KMS-11 (cell line): ENCODE measurements at regions not wholly inside any gene's neighbourhood (a gene's known extent, or its start where the extent isn't known, plus 50 kb on each side); places are given as distances from the start of the nearest gene placed in this dataset.

Experiments used
- H2AFZ ChIP-seq: fragments of 200-600 bp; sonication (generic); 2 replicates; pipeline ENCODE4 v1.6.1; 2016; ENCODE audit warnings: antibody characterized with exemption, mixed run types, low read depth
- H3K27ac ChIP-seq: fragments of 200-600 bp; sonication (generic); 2 replicates; pipeline ENCODE4 v1.6.1; 2016; ENCODE audit warnings: mild to moderate bottlenecking, mixed run types
- H3K27me3 ChIP-seq: fragments of 200-600 bp; sonication (generic); 2 replicates; pipeline ENCODE4 v1.6.1; 2017; ENCODE audit warnings: mild to moderate bottlenecking, low read depth, mixed run types, moderate library complexity; ENCODE audit not compliant: insufficient read depth
- H3K36me3 ChIP-seq: fragments of 200-600 bp; sonication (generic); 2 replicates; pipeline ENCODE4 v1.6.1; 2017; ENCODE audit warnings: mild to moderate bottlenecking, mixed run types; ENCODE audit not compliant: insufficient read depth
- H3K4me1 ChIP-seq: fragments of 200-600 bp; sonication (generic); 2 replicates; pipeline ENCODE4 v1.6.1; 2016; ENCODE audit warnings: mild to moderate bottlenecking, low read depth, mixed run types; ENCODE audit not compliant: poor library complexity, severe bottlenecking
- H3K4me2 ChIP-seq: fragments of 200-600 bp; sonication (generic); 2 replicates; pipeline ENCODE4 v1.7.0; 2016; ENCODE audit warnings: mild to moderate bottlenecking, mixed run types
- H3K4me3 ChIP-seq: fragments of 200-600 bp; sonication (generic); IDR thresholded peaks from 2 replicates; pipeline ENCODE4 v1.6.1; 2017; ENCODE audit warnings: low read depth, low read length, mixed read lengths; ENCODE audit not compliant: insufficient read depth
- H3K79me2 ChIP-seq: fragments of 200-600 bp; sonication (generic); 2 replicates; pipeline ENCODE4 v1.6.1; 2016; ENCODE audit warnings: low read depth, mixed run types; ENCODE audit not compliant: insufficient read depth
- H3K9ac ChIP-seq: fragments of 200-600 bp; sonication (generic); 2 replicates; pipeline ENCODE4 v1.6.1; 2016; ENCODE audit warnings: mild to moderate bottlenecking, mixed run types
- H4K20me1 ChIP-seq: fragments of 200-600 bp; sonication (generic); 2 replicates; pipeline ENCODE4 v1.6.1; 2016; ENCODE audit warnings: mild to moderate bottlenecking, mixed run types; ENCODE audit not compliant: insufficient read depth
- TF ChIP-seq, protein P1 (sequence below): fragments of 200-600 bp; sonication (generic); conservative IDR thresholded peaks from 2 replicates; pipeline ENCODE4 v1.6.1; 2017; ENCODE audit warnings: low read depth, mild to moderate bottlenecking, antibody characterized with exemption, low read length, moderate library complexity, mixed read lengths

DNA sequence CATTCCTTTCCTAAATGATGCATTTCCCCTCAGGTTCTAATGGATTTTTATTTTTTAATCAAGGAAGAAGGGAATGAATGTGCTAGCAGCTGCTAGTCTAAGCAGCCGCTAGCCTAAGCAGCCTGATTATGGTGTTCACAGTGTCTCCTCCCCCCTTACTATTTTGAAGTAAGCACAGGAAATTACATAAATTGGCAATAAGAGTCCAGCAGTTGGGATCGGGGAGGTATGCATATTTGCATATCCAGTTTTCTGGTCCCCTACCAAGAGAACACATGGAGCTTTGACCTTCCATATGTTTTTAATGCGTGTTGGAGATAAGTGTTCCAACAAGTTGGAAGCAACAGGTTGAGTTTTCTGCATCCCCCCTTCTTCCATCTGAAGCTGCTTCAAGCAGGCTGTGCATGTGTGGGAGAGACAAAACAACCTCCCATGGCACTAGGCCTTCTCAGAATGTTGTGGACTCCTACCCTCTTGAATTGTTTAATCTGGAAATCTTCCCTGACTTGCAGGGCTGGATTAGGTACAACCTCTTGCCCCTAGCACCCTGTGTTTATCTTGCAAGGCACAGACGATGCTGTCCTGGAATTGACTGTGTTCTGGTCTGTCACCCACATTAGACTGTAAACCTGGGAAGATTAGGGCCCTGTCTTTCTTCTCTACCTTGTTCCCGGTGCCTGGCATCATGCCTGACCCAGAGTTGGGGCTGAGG is 124.8 kb upstream of the LRIG1 start:
- TF ChIP-seq, protein P1, sequence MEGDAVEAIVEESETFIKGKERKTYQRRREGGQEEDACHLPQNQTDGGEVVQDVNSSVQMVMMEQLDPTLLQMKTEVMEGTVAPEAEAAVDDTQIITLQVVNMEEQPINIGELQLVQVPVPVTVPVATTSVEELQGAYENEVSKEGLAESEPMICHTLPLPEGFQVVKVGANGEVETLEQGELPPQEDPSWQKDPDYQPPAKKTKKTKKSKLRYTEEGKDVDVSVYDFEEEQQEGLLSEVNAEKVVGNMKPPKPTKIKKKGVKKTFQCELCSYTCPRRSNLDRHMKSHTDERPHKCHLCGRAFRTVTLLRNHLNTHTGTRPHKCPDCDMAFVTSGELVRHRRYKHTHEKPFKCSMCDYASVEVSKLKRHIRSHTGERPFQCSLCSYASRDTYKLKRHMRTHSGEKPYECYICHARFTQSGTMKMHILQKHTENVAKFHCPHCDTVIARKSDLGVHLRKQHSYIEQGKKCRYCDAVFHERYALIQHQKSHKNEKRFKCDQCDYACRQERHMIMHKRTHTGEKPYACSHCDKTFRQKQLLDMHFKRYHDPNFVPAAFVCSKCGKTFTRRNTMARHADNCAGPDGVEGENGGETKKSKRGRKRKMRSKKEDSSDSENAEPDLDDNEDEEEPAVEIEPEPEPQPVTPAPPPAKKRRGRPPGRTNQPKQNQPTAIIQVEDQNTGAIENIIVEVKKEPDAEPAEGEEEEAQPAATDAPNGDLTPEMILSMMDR, result no peak
- no peaks in the 10 kb centered on the region for H3K4me1 ChIP-seq
- no peaks in the 10 kb centered on the region for H3K27me3 ChIP-seq
- H3K4me3 ChIP-seq, result no peak overlapping the region
- no peak overlapping the region for H3K27ac ChIP-seq
- no peak overlapping the region for H2AFZ ChIP-seq
- no peak overlapping the region for H3K4me2 ChIP-seq
- H4K20me1 ChIP-seq, result no peaks in the 10 kb centered on the region
- no peaks in the 10 kb centered on the region for H3K79me2 ChIP-seq
- H3K36me3 ChIP-seq, result no peaks in the 10 kb centered on the region
- H3K9ac ChIP-seq, result no peak overlapping the region

DNA sequence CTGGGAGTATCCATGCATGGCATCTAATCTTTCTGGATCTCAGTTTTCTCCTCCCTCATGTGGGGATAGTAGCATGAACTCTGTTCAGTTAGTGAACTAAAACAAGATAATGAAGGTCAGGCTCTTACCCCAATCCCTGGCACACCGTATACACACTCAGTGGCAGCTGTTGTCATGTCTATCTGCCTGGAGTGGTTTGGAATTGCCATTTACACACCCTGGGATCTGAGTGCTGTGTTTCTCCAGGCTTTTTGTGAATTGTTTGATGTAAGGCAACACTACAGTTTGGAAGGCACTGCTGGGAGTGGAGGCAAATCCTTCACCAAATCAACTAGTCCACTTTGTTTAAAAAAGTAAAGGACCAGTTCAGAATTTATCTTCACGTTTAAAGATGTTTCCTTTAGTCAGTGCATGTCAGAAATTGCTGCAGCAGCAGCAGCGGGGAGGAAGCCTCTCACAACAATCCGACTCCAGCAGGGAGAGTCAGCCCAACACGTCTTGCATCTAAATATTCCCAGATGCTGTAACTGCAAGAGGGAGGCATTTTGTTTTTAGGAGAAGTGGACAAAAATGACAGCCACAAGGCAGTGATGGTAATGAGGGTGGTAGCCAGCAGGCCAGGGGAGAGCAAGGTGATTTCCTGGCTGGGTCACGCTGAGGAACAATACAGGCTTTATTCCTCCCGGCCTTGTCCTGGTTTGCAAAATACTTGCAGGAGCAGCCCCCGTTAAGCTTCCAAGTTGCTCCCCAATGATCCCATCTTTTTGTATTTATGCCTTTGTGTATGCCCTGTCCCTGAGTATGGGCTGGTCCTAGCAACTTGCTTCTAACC is 128.5 kb upstream of the LRIG1 start:
- no peak overlapping the region for H3K9ac ChIP-seq
- TF ChIP-seq, protein P1, result no peak
- H3K4me1 ChIP-seq, result no peaks in the 10 kb centered on the region
- H3K36me3 ChIP-seq, result no peaks in the 10 kb centered on the region
- no peaks in the 10 kb centered on the region for H3K79me2 ChIP-seq
- H4K20me1 ChIP-seq, result no peaks in the 10 kb centered on the region
- H2AFZ ChIP-seq, result no peak overlapping the region
- H3K4me2 ChIP-seq, result no peak overlapping the region
- H3K27ac ChIP-seq, result no peak overlapping the region
- H3K4me3 ChIP-seq, result no peak overlapping the region
- no peaks in the 10 kb centered on the region for H3K27me3 ChIP-seq

DNA sequence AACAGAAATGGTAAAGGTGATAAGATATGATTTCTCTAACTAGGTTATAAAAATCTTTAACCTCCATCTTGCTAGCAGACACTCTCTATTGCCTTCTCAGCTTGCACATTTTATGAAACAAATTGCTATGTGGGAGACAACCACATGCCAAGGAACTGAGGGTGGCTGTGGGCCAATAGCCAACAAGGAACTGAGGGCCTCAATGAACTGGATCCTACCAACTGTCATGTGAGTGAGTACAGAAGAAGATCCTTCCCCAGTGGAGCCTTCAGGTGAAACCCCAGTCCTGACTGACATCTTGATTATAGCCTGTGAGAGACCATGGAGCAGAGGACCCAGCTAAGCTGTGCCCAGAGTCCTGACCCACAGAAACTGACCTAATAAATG is 129.2 kb upstream of the LRIG1 start:
- no peak overlapping the region for H3K9ac ChIP-seq
- H3K27me3 ChIP-seq, result no peaks in the 10 kb centered on the region
- H3K79me2 ChIP-seq, result no peaks in the 10 kb centered on the region
- H3K4me3 ChIP-seq, result no peak overlapping the region
- TF ChIP-seq, protein P1, result no peak
- H2AFZ ChIP-seq, result no peak overlapping the region
- H3K4me1 ChIP-seq, result no peaks in the 10 kb centered on the region
- H3K4me2 ChIP-seq, result no peak overlapping the region
- H4K20me1 ChIP-seq, result no peaks in the 10 kb centered on the region
- no peak overlapping the region for H3K27ac ChIP-seq
- H3K36me3 ChIP-seq, result no peaks in the 10 kb centered on the region

- Histone ChIP-seq H4K20me1 (no peaks in the 10 kb centered on the region), H3K9ac (no peak overlapping the region), H3K79me2 (no peaks in the 10 kb centered on the region), H3K4me3 (no peak overlapping the region), H2AFZ (no peak overlapping the region), H3K4me1 (no peaks in the 10 kb centered on the region), H3K27ac (no peak overlapping the region), H3K36me3 (no peaks in the 10 kb centered on the region), H3K27me3 (no peaks in the 10 kb centered on the region), H3K4me2 (no peak overlapping the region)
- TF ChIP-seq, protein P1, result no peak
These were observed 132.9 kb upstream of the LRIG1 start for GRCh38 chr3:66633402-66634381.
